Endothelial cell of umbilical vein (primary cell): ENCODE measurements at regions not wholly inside any gene's neighbourhood (a gene's known extent, or its start where the extent isn't known, plus 50 kb on each side); places are given as distances from the start of the nearest gene placed in this dataset.

Experiments
- BruUV-seq: library from RNA; stranded (reverse); fragments of 400-500 nt; replicated peaks from 2 replicates; lab custom pipeline; 2021; lab: Mats Ljungman, UMichigan
- CTCF ChIA-PET: fragments of 300-600, 350-600 bp; sonication (Branson Sonifier 250); formaldehyde crosslinking; loops from one replicate; lab custom pipeline; 2021; ENCODE audit warnings: antibody characterized with exemption, inconsistent platforms; lab: Charles Lee
- POLR2A ChIA-PET: fragments of 300-600, 350-600 bp; sonication (Branson Sonifier 250); formaldehyde crosslinking; loops from one replicate; lab custom pipeline; 2021; ENCODE audit warnings: antibody characterized with exemption, inconsistent platforms; lab: Charles Lee
- DNase-seq: peaks from one replicate; pipeline ENCODE4 v3.0.0-alpha.2; 2011; ENCODE audit warnings: low read depth, low spot score
- FAIRE-seq: peaks from 2 replicates; lab custom pipeline; 2011; peaks lifted over from hg19 to GRCh38; lab: Jason Lieb, UNC
- H2AFZ ChIP-seq: 2 replicates; pipeline ENCODE4 v1.6.0; 2012; ENCODE audit warnings: low read depth, low read length, control low read depth, inconsistent platforms
- H3K27ac ChIP-seq: 2 replicates; pipeline ENCODE4 v1.5.1; 2011; ENCODE audit warnings: low read depth, mild to moderate bottlenecking, control low read depth, low read length, moderate library complexity; ENCODE audit not compliant: insufficient read depth
- H3K27me3 ChIP-seq, 2 experiments: 2 replicates each; pipeline versions ENCODE4 v1.6.0 to v1.6.1; 2011; ENCODE audit warnings: low read length in 2 of 2, mixed read lengths in 1 of 2; ENCODE audit not compliant: control insufficient read depth in 2 of 2, insufficient read depth in 2 of 2
- H3K36me3 ChIP-seq, 2 experiments: 2 replicates in 1 of 2; 3 replicates in 1 of 2; pipeline ENCODE4 v1.5.1; 2011; ENCODE audit warnings: low read length in 2 of 2, mild to moderate bottlenecking in 1 of 2, moderate library complexity in 1 of 2; ENCODE audit not compliant: control insufficient read depth in 2 of 2, insufficient read depth in 2 of 2; ENCODE audit errors: extremely low read depth in 1 of 2
- H3K4me1 ChIP-seq: 3 replicates; pipeline ENCODE4 v1.5.1; 2011; ENCODE audit warnings: mild to moderate bottlenecking, low read length; ENCODE audit not compliant: control insufficient read depth, insufficient read depth; ENCODE audit errors: extremely low read depth
- H3K4me2 ChIP-seq: 2 replicates; pipeline ENCODE4 v1.6.1; 2011; ENCODE audit warnings: low read length, control low read depth, mixed read lengths; ENCODE audit not compliant: insufficient read depth
- H3K4me3 ChIP-seq, 3 experiments: fragments of 200-600 bp in 1 of 3; sonication (generic), shearing (Covaris generic) in 1 of 3; replicated peaks in 1 of 3; 2 replicates each; pipeline ENCODE4 v1.5.1; 2011 to 2016; ENCODE audit warnings: control low read depth in 3 of 3, low read length in 3 of 3, mild to moderate bottlenecking in 2 of 3, inconsistent platforms in 1 of 3, low read depth in 1 of 3, moderate library complexity in 1 of 3; ENCODE audit not compliant: insufficient read depth in 1 of 3
- H3K79me2 ChIP-seq: 2 replicates; pipeline ENCODE4 v1.6.0; 2012; ENCODE audit warnings: low read length, inconsistent platforms; ENCODE audit not compliant: control insufficient read depth, insufficient read depth
- H3K9ac ChIP-seq: replicated peaks from 2 replicates; pipeline ENCODE3; 2011; ENCODE audit warnings: low read length, control low read depth; ENCODE audit not compliant: insufficient read depth; ENCODE audit errors: extremely low read depth
- H3K9me1 ChIP-seq: replicated peaks from 3 replicates; pipeline ENCODE4 v1.6.0; 2011; ENCODE audit warnings: mild to moderate bottlenecking, low read length; ENCODE audit not compliant: control insufficient read depth, insufficient read depth; ENCODE audit errors: extremely low read depth
- H3K9me3 ChIP-seq: replicated peaks from 2 replicates; pipeline ENCODE4 v1.5.1; 2012; ENCODE audit warnings: low read length, inconsistent platforms; ENCODE audit not compliant: control insufficient read depth, insufficient read depth
- H4K20me1 ChIP-seq: replicated peaks from 2 replicates; pipeline ENCODE3; 2011; ENCODE audit warnings: mild to moderate bottlenecking, low read length; ENCODE audit not compliant: control insufficient read depth, insufficient read depth; ENCODE audit errors: extremely low read depth
- CTCF ChIP-seq, 2 donors: IDR thresholded peaks; 1 replicate in 1 of 2; 2 replicates in 1 of 2; pipeline ENCODE4 v1.5.1; 2011; ENCODE audit warnings: low read length in 2 of 2, mild to moderate bottlenecking in 2 of 2, moderate library complexity in 2 of 2, control low read depth in 1 of 2, inconsistent platforms in 1 of 2, low read depth in 1 of 2; ENCODE audit not compliant: insufficient read depth in 1 of 2; ENCODE audit errors: extremely low read depth in 1 of 2
- EZH2 ChIP-seq: IDR thresholded peaks from 2 replicates; pipeline ENCODE4 v1.6.1; 2012; ENCODE audit warnings: borderline replicate concordance, low read depth, mild to moderate bottlenecking, moderate library complexity, low read length, inconsistent platforms; ENCODE audit not compliant: severe bottlenecking
- FOS ChIP-seq: IDR thresholded peaks from 2 replicates; pipeline ENCODE4 v1.6.1; 2011; ENCODE audit warnings: mild to moderate bottlenecking, low read length, moderate library complexity, borderline replicate concordance; ENCODE audit not compliant: insufficient read depth
- GATA2 ChIP-seq: IDR thresholded peaks from 2 replicates; pipeline ENCODE4 v1.7.0; 2011; ENCODE audit warnings: low read depth, mild to moderate bottlenecking, moderate library complexity, mixed read lengths, low read length; ENCODE audit not compliant: insufficient read length, insufficient read depth
- JUN ChIP-seq: IDR thresholded peaks from 2 replicates; pipeline ENCODE4 v1.6.1; 2011; ENCODE audit warnings: borderline replicate concordance, low read depth; ENCODE audit not compliant: insufficient read length, insufficient read depth
- MAX ChIP-seq: IDR thresholded peaks from 2 replicates; pipeline ENCODE4 v1.6.1; 2011; ENCODE audit not compliant: insufficient read depth, insufficient read length
- MYC ChIP-seq: IDR thresholded peaks from one replicate; pipeline ENCODE4 v1.6.1; 2011; ENCODE audit warnings: mild to moderate bottlenecking, low read depth, low read length
- POLR2A ChIP-seq: IDR thresholded peaks from 2 replicates; pipeline ENCODE4 v1.6.1; 2012; ENCODE audit warnings: low read depth, mild to moderate bottlenecking, control low read depth, low read length
- POLR2AphosphoS5 ChIP-seq: IDR thresholded peaks from 2 replicates; pipeline ENCODE4 v1.6.1; 2012; ENCODE audit warnings: low read depth, mild to moderate bottlenecking, control low read depth, low read length, moderate library complexity; ENCODE audit not compliant: insufficient read depth
- dilution Hi-C: fragments of 300-500 bp; cut with MboI; formaldehyde crosslinking; loops from one replicate; pipeline ENCODE4 v1.15.0; 2019; ENCODE audit warnings: low sequenced_read_pairs; ENCODE audit not compliant: extremely low pct_ligation_motif_present
- intact Hi-C: fragments of 100-400 bp; cut with micrococcal nuclease; formaldehyde crosslinking; loops from one replicate; pipeline ENCODE4 v1.10.0; 2022

DNA sequence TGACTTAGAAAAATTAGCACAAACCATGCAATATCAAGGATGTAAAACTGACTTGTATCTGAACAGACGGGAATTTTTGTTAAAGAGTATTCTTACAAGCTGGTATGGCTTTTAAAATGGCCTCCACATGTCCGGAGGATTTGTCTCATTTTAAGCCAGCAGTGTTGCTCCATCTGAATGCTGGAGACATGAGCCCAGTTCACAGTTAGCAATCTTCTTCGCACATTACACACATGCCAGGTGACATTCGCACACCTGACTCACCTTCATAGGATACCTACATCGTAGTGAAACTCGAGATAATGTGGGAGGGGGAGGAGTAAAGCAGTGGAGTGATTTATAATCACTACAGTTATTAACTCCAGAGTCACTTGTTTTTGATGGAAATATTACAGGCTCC, 231.8 kb upstream of the RBBP8 start:
- BruUV-seq, result no TSS peak
- dilution Hi-C loops, result no loop called here

GRCh38 chr18:22701795-22702194, 231.3 kb upstream of the RBBP8 start:
- TF ChIP-seq JUN (no peak), MYC (no peak), GATA2 (no peak), CTCF (IDR thresholded peaks at IDR 0.05; ENCODE audit: extremely low read depth in 1 of 2, insufficient read depth in 1 of 2, low read depth in 1 of 2, low read length in 2 of 2) (no peak), POLR2A (no peak), POLR2AphosphoS5 (no peak), FOS (no peak), EZH2 (no peak), MAX (no peak)
- Histone ChIP-seq H3K27me3 (no peaks in the 10 kb centered on the region), H3K27ac (no peak overlapping the region), H3K79me2 (no peaks in the 10 kb centered on the region), H4K20me1 (no peaks in the 10 kb centered on the region), H3K9me3 (no peaks in the 10 kb centered on the region), H3K9me1 (no peaks in the 10 kb centered on the region), H3K36me3 (no peaks in the 10 kb centered on the region), H3K4me3 (no peak overlapping the region), H3K4me1 (no peaks in the 10 kb centered on the region), H3K9ac (no peak overlapping the region), H2AFZ (no peak overlapping the region), H3K4me2 (no peak overlapping the region)
- FAIRE-seq (no peak), DNase-seq (no peak)
- intact Hi-C loops (loop anchor here (10.0 kb wide), 1 partner anchor 367 kb away; no protein-coding TSS in a partner anchor), dilution Hi-C loops (no loop called here)
- BruUV-seq, result no TSS peak
- ChIA-PET POLR2A (no interaction called here), CTCF (interaction anchor here (0.6 kb wide), 1 partner anchor 136 kb away, joined by 3 read pairs; no protein-coding TSS in a partner anchor)

More for the DNA sequence above, 231.8 kb upstream of the RBBP8 start:
- intact Hi-C loops, result loop anchor here (10.0 kb wide), 1 partner anchor 367 kb away; no protein-coding TSS in a partner anchor
- Histone ChIP-seq H3K36me3 (no peaks in the 10 kb centered on the region), H3K27ac (no peak overlapping the region), H3K79me2 (no peaks in the 10 kb centered on the region), H3K27me3 (no peaks in the 10 kb centered on the region), H3K4me1 (no peaks in the 10 kb centered on the region), H3K9me3 (no peaks in the 10 kb centered on the region), H4K20me1 (no peaks in the 10 kb centered on the region), H3K9ac (no peak overlapping the region), H3K9me1 (no peaks in the 10 kb centered on the region), H3K4me2 (no peak overlapping the region), H3K4me3 (no peak overlapping the region), H2AFZ (no peak overlapping the region)
- TF ChIP-seq EZH2, result no peak
- no peak for TF ChIP-seq MYC
- no peak for TF ChIP-seq JUN
- no peak for TF ChIP-seq FOS
- TF ChIP-seq GATA2, result no peak
- no peak for TF ChIP-seq MAX
- no peak for DNase-seq
- no peak for FAIRE-seq
- POLR2A ChIA-PET, result no interaction called here
- CTCF ChIA-PET, result no interaction called here
